Transverse colon (tissue), 4 donors: ENCODE measurements at regions not wholly inside any gene's neighbourhood (a gene's known extent, or its start where the extent isn't known, plus 50 kb on each side); places are given as distances from the start of the nearest gene placed in this dataset.

ENCODE experiments used
- CTCF ChIP-seq, 5 experiments: fragments of 200-600 bp in 3 of 5; fragments of 450-650 bp in 2 of 5; sonication (generic) in 3 of 5; IDR thresholded peaks; 1 replicate in 2 of 5; 2 replicates in 3 of 5; pipeline ENCODE4 v1.5.1; 2016 to 2017; ENCODE audit warnings: antibody characterized with exemption in 5 of 5, inconsistent platforms in 3 of 5, mild to moderate bottlenecking in 2 of 5, moderate library complexity in 1 of 5
- POLR2A ChIP-seq: fragments of 450-650 bp; IDR thresholded peaks from one replicate; pipeline ENCODE4 v1.6.1; 2016; ENCODE audit warnings: antibody characterized with exemption, mild to moderate bottlenecking, moderate library complexity
- POLR2AphosphoS5 ChIP-seq, 3 donors: sonication (generic); formaldehyde crosslinking; IDR thresholded peaks; one replicate each; pipeline ENCODE4 v1.6.1; 2016; ENCODE audit warnings: antibody characterized with exemption in 3 of 3

- TF ChIP-seq CTCF (IDR thresholded peaks at IDR 0.05) = no peak
- TF ChIP-seq POLR2AphosphoS5 (IDR thresholded peaks at IDR 0.05) = no peak
- TF ChIP-seq POLR2A = no peak
These were observed 263.6 kb downstream of the BRD1 start for GRCh38 chr22:49564054-49564453.
